HCT116 (cell line): ENCODE measurements at regions not wholly inside any gene's neighbourhood (a gene's known extent, or its start where the extent isn't known, plus 50 kb on each side); places are given as distances from the start of the nearest gene placed in this dataset.

Experiments used
- POLR2A ChIP-seq: IDR thresholded peaks from 2 replicates; pipeline ENCODE4 v1.7.0; 2011; ENCODE audit warnings: borderline replicate concordance; ENCODE audit not compliant: insufficient read depth, insufficient read length; ENCODE audit errors: extremely low read depth
- POLR2AphosphoS5 ChIP-seq: IDR thresholded peaks from 2 replicates; pipeline ENCODE4 v1.6.1; 2011; ENCODE audit warnings: mild to moderate bottlenecking, low read depth, low read length, moderate library complexity
- SP1 ChIP-seq: IDR thresholded peaks from 2 replicates; pipeline ENCODE4 v1.6.1; 2012; ENCODE audit warnings: low read depth
- TF ChIP-seq, protein P1 (sequence below): IDR thresholded peaks from 2 replicates; pipeline ENCODE4 v1.6.1; 2012; ENCODE audit warnings: low read depth

GRCh38 chr4:41360921-41361793 is 104.4 kb downstream of the UCHL1 start:
- TF ChIP-seq SP1 (no peak), POLR2A (no peak), POLR2AphosphoS5 (no peak)
- TF ChIP-seq, protein P1, sequence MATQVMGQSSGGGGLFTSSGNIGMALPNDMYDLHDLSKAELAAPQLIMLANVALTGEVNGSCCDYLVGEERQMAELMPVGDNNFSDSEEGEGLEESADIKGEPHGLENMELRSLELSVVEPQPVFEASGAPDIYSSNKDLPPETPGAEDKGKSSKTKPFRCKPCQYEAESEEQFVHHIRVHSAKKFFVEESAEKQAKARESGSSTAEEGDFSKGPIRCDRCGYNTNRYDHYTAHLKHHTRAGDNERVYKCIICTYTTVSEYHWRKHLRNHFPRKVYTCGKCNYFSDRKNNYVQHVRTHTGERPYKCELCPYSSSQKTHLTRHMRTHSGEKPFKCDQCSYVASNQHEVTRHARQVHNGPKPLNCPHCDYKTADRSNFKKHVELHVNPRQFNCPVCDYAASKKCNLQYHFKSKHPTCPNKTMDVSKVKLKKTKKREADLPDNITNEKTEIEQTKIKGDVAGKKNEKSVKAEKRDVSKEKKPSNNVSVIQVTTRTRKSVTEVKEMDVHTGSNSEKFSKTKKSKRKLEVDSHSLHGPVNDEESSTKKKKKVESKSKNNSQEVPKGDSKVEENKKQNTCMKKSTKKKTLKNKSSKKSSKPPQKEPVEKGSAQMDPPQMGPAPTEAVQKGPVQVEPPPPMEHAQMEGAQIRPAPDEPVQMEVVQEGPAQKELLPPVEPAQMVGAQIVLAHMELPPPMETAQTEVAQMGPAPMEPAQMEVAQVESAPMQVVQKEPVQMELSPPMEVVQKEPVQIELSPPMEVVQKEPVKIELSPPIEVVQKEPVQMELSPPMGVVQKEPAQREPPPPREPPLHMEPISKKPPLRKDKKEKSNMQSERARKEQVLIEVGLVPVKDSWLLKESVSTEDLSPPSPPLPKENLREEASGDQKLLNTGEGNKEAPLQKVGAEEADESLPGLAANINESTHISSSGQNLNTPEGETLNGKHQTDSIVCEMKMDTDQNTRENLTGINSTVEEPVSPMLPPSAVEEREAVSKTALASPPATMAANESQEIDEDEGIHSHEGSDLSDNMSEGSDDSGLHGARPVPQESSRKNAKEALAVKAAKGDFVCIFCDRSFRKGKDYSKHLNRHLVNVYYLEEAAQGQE, result no peak
